Activated CD4-positive, alpha-beta memory T cell treated with anti-CD3 and anti-CD28 coated beads, Interleukin-2, amount 10 ng/mL, durations not matched to agents 7 days and 5 days (primary cell): ENCODE measurements at regions not wholly inside any gene's neighbourhood (a gene's known extent, or its start where the extent isn't known, plus 50 kb on each side); places are given as distances from the start of the nearest gene placed in this dataset.

Source experiments
- CTCF ChIA-PET: fragments of 350-600 bp; sonication (Branson Sonifier 250); formaldehyde crosslinking; loops from one replicate; lab custom pipeline; 2021; ENCODE audit warnings: antibody characterized with exemption, inconsistent platforms; lab: Charles Lee
- POLR2A ChIA-PET: fragments of 350-600 bp; sonication (Branson Sonifier 250); formaldehyde crosslinking; loops from one replicate; lab custom pipeline; 2021; ENCODE audit warnings: antibody characterized with exemption; lab: Charles Lee
- DNase-seq: peaks from one replicate; pipeline ENCODE4 v3.0.0-alpha.2; 2020
- H3K27ac Mint-ChIP-seq: one replicate; pipeline ENCODE4 v1.8.0; 2021; ENCODE audit warnings: mild to moderate bottlenecking, mixed read lengths
- H3K27me3 Mint-ChIP-seq: one replicate; pipeline ENCODE4 v1.8.0; 2021; ENCODE audit warnings: mixed read lengths
- H3K36me3 Mint-ChIP-seq: one replicate; pipeline ENCODE4 v1.8.0; 2021; ENCODE audit warnings: low read depth, mixed read lengths
- H3K4me1 Mint-ChIP-seq: one replicate; pipeline ENCODE4 v1.8.0; 2021; ENCODE audit warnings: mixed read lengths
- H3K4me3 Mint-ChIP-seq: one replicate; pipeline ENCODE4 v1.8.0; 2021; ENCODE audit warnings: mild to moderate bottlenecking, mixed read lengths
- H3K9me3 Mint-ChIP-seq: one replicate; pipeline ENCODE4 v1.8.0; 2021; ENCODE audit warnings: mixed read lengths

- H3K4me3 Mint-ChIP-seq = no peak overlapping the region
- H3K4me1 Mint-ChIP-seq = no peaks in the 10 kb centered on the region
- ChIA-PET CTCF (no interaction called here), POLR2A (no interaction called here)
- no peak for DNase-seq
- H3K36me3 Mint-ChIP-seq = no peaks in the 10 kb centered on the region
- peaks cover 3% of the 10 kb centered on the region for H3K9me3 Mint-ChIP-seq
- no peaks in the 10 kb centered on the region for H3K27me3 Mint-ChIP-seq
- H3K27ac Mint-ChIP-seq = no peak overlapping the region
Measured at GRCh38 chr5:97471951-97472350, 288.9 kb upstream of the RIOK2 start.

- ChIA-PET POLR2A (no interaction called here), CTCF (no interaction called here)
- H3K9me3 Mint-ChIP-seq = no peaks in the 10 kb centered on the region
- H3K27me3 Mint-ChIP-seq = no peaks in the 10 kb centered on the region
- H3K4me1 Mint-ChIP-seq = no peaks in the 10 kb centered on the region
- H3K36me3 Mint-ChIP-seq = no peaks in the 10 kb centered on the region
- DNase-seq = no peak
- no peak overlapping the region for H3K4me3 Mint-ChIP-seq
- H3K27ac Mint-ChIP-seq = no peak overlapping the region
Measured at GRCh38 chr5:97475847-97476246, 292.8 kb upstream of the RIOK2 start.

DNA sequence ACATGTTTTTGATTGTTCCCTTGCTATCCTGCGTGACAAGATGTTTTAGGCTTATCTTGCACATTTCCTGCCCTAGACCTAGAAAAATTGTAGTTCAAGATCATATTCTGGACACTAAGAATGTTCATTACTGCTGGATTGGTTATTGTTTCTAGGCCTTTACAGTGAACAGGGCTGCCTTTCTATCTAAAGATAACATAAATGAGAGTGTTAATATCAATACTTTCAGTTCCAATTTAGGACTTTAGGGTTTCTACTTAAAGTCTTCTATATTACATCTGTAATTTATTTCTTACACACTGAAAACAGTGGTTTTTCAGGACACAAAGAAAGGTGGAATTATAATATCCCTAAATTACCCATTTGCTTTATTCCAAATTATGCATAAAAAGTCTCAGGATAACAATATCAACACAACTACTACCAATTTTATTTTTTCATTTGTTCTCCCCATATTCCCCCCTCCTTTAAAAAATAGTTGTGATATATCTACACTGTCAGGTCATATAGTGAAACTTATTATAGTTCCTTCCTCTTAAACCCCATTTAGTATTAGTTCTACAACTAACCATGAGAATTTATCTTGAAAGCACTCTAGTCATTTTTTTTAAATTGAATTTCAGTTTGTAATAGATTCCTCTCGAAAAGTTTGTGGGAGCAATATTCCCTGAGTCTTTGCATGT lies 293.9 kb upstream of the RIOK2 start:
- ChIA-PET POLR2A (no interaction called here), CTCF (interaction anchor here (0.7 kb wide), 1 partner anchor 98 kb away, joined by 3 read pairs; no protein-coding TSS in a partner anchor)
- no peaks in the 10 kb centered on the region for H3K9me3 Mint-ChIP-seq
- no peak for DNase-seq
- H3K36me3 Mint-ChIP-seq = no peaks in the 10 kb centered on the region
- H3K27ac Mint-ChIP-seq = no peak overlapping the region
- H3K4me3 Mint-ChIP-seq = no peak overlapping the region
- H3K27me3 Mint-ChIP-seq = no peaks in the 10 kb centered on the region
- H3K4me1 Mint-ChIP-seq = no peaks in the 10 kb centered on the region

DNA sequence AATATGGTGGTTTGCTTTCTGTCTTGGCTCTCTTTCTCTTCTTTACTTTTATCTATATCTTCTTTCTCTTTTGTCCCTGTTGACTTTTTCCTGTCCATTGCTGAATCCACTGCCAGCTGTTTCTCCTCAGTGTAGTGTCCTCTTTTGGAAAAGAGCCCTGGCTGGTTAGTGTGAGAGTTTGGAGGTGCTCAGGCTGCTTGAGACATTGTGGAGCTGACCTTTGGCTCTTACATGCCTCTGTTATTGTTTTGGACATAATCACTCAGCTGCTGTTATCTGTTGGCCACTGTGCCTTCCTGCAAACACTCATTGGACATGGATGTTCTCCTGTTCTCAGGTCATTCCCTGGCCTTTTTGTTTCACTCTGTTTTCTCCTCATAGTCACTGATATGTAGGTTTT lies 295.4 kb upstream of the RIOK2 start:
- ChIA-PET POLR2A (no interaction called here), CTCF (no interaction called here)
- H3K9me3 Mint-ChIP-seq = no peaks in the 10 kb centered on the region
- H3K4me3 Mint-ChIP-seq = no peak overlapping the region
- H3K27ac Mint-ChIP-seq = no peak overlapping the region
- no peaks in the 10 kb centered on the region for H3K4me1 Mint-ChIP-seq
- no peak for DNase-seq
- H3K36me3 Mint-ChIP-seq = no peaks in the 10 kb centered on the region
- no peaks in the 10 kb centered on the region for H3K27me3 Mint-ChIP-seq

DNA sequence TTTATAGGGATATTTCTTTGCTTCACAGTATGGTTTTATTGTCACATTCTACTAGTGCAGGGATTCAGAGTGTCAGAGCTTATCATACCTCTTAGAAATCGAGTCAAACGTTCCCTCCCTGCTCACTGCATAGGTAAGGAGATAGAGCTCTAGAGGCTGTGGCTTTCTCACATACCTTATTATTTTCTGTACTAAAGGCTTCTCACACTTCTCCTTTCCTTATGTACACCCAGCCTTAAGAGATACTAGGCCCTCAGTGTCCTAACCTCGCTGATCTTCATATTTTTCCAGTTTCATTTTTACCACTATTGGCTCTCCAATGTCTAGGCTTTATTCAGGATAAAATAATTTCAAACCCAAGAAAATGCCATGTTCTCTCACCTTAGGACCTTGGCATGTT lies 297.3 kb upstream of the RIOK2 start:
- Mint-ChIP-seq H3K27ac (no peak overlapping the region), H3K4me1 (no peaks in the 10 kb centered on the region), H3K27me3 (no peaks in the 10 kb centered on the region), H3K36me3 (no peaks in the 10 kb centered on the region), H3K9me3 (no peaks in the 10 kb centered on the region), H3K4me3 (no peak overlapping the region)
- DNase-seq = no peak
- ChIA-PET CTCF (no interaction called here), POLR2A (no interaction called here)

DNA sequence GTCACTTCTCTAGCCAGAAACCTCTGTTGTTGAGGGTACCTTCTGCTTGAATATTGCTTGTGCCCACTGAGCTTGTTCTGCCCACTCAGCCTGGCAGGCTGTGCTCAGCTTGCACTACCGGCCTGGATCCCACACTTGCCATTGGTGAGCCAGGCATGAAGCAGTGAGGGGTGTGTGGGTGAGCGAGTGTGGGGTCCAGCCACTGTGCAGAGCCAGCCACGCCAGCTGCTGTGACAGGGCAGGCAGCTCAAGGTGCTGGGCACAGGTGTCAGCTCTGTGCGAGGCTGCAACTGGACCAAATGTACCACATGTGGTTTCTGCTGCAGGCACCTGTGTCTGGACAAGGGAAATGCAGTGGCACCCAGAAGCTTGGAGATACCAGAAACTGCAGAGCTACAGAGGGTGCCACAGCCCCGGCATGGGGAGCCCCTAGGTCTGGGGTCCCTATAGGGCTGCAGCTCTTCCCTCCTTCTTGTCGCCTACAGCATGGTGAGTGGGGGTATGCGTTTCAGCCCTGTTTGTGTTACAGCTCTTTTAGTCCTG lies 305.1 kb upstream of the RIOK2 start:
- DNase-seq = no peak
- H3K9me3 Mint-ChIP-seq = no peaks in the 10 kb centered on the region

DNA sequence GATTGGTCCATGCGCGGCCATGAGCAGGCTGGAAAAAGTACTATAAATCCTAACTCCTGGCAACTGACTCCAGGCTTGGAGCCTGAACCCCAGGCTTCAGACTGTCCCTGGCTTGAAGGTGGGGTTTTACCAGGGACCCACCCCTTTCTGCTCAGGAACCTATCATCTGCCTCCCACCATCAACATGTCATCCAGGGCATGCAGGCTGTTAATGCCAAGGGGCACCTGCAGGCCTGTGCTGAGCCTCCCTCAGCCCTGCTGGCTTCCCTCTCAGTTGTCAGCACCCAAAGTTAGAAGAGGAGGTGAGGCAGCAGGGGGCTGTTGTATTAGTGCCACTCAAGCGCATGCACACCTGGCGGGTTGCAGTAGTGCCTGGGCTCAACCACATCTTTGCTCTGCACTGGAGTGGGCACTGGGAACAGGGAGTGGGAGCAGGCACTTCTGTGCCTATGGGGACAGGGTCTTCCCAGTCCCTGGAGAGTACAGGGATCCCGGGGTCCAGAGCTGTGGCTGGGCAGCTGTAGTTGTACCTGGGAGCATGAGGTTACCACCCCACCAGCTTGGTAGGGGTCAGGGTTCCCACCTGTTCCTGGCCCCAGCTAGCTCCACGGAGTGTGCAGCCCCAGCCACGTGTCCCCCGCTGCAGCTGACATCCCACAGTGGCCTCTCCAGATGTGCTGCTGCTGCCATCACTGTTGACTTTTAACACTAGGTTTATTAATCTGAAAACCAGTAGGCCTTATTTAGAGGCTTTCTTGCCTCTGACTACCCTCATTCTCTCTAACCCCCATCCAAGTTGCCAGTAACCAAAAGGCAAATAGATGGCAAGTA lies 306.2 kb upstream of the RIOK2 start:
- Mint-ChIP-seq H3K9me3 (no peaks in the 10 kb centered on the region), H3K4me1 (no peaks in the 10 kb centered on the region), H3K36me3 (no peaks in the 10 kb centered on the region), H3K4me3 (no peak overlapping the region), H3K27me3 (no peaks in the 10 kb centered on the region), H3K27ac (no peak overlapping the region)
- CTCF ChIA-PET = no interaction called here
- no peak for DNase-seq
- POLR2A ChIA-PET = no interaction called here

More for the DNA sequence above, 305.1 kb upstream of the RIOK2 start:
- Mint-ChIP-seq H3K4me3 (no peak overlapping the region), H3K27ac (no peak overlapping the region), H3K4me1 (no peaks in the 10 kb centered on the region), H3K36me3 (no peaks in the 10 kb centered on the region), H3K27me3 (no peaks in the 10 kb centered on the region)
- POLR2A ChIA-PET = no interaction called here
- CTCF ChIA-PET = no interaction called here

GRCh38 chr5:97494465-97494864 lies 311.4 kb upstream of the RIOK2 start:
- POLR2A ChIA-PET = no interaction called here
- H3K4me3 Mint-ChIP-seq = no peak overlapping the region

DNA sequence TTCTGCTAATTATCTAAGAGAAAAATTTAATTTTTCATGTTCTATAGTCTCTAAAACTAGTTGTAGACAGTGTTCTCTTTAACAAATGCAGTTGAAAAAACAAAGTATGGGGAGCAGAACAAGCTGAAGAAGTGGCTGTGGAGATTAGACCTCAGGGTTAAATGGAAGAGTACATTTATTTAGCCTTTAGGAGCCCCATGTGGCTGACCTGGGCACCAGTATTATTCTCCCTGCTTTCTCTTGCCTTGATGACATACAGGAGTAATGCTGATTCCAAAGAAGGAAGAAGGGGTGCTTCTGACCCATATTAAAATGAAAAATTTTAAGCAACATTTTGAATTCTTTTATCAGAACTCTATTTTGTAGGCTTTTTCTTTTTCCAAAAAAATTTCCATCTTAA lies 312.3 kb upstream of the RIOK2 start:
- H3K4me1 Mint-ChIP-seq = no peaks in the 10 kb centered on the region
- no peaks in the 10 kb centered on the region for H3K27me3 Mint-ChIP-seq
- no peak overlapping the region for H3K27ac Mint-ChIP-seq
- H3K36me3 Mint-ChIP-seq = no peaks in the 10 kb centered on the region
- ChIA-PET CTCF (no interaction called here), POLR2A (no interaction called here)
- no peak overlapping the region for H3K4me3 Mint-ChIP-seq
- no peak for DNase-seq
- no peaks in the 10 kb centered on the region for H3K9me3 Mint-ChIP-seq

More at GRCh38 chr5:97494465-97494864, 311.4 kb upstream of the RIOK2 start:
- H3K27me3 Mint-ChIP-seq = no peaks in the 10 kb centered on the region
- no peaks in the 10 kb centered on the region for H3K9me3 Mint-ChIP-seq
- H3K4me1 Mint-ChIP-seq = no peaks in the 10 kb centered on the region
- CTCF ChIA-PET = no interaction called here
- DNase-seq = no peak
- no peak overlapping the region for H3K27ac Mint-ChIP-seq
- no peaks in the 10 kb centered on the region for H3K36me3 Mint-ChIP-seq

- Mint-ChIP-seq H3K27me3 (no peaks in the 10 kb centered on the region), H3K9me3 (no peaks in the 10 kb centered on the region), H3K27ac (no peak overlapping the region), H3K4me1 (no peaks in the 10 kb centered on the region), H3K4me3 (no peak overlapping the region), H3K36me3 (no peaks in the 10 kb centered on the region)
- POLR2A ChIA-PET = no interaction called here
- DNase-seq = no peak
- CTCF ChIA-PET = no interaction called here
Measured at GRCh38 chr5:97496037-97496436, 313.0 kb upstream of the RIOK2 start.

- no peaks in the 10 kb centered on the region for H3K27me3 Mint-ChIP-seq
- H3K4me3 Mint-ChIP-seq = no peak overlapping the region
- no peaks in the 10 kb centered on the region for H3K36me3 Mint-ChIP-seq
- H3K4me1 Mint-ChIP-seq = no peaks in the 10 kb centered on the region
- ChIA-PET CTCF (no interaction called here), POLR2A (no interaction called here)
- no peak overlapping the region for H3K27ac Mint-ChIP-seq
- H3K9me3 Mint-ChIP-seq = no peaks in the 10 kb centered on the region
- no peak for DNase-seq
Measured at GRCh38 chr5:97498657-97499056, 315.6 kb upstream of the RIOK2 start.

GRCh38 chr5:97499605-97500004 lies 316.6 kb upstream of the RIOK2 start:
- Mint-ChIP-seq H3K27me3 (no peaks in the 10 kb centered on the region), H3K4me1 (no peaks in the 10 kb centered on the region), H3K27ac (no peak overlapping the region), H3K36me3 (no peaks in the 10 kb centered on the region), H3K9me3 (no peaks in the 10 kb centered on the region), H3K4me3 (no peak overlapping the region)
- CTCF ChIA-PET = no interaction called here
- DNase-seq = no peak
- POLR2A ChIA-PET = no interaction called here

DNA sequence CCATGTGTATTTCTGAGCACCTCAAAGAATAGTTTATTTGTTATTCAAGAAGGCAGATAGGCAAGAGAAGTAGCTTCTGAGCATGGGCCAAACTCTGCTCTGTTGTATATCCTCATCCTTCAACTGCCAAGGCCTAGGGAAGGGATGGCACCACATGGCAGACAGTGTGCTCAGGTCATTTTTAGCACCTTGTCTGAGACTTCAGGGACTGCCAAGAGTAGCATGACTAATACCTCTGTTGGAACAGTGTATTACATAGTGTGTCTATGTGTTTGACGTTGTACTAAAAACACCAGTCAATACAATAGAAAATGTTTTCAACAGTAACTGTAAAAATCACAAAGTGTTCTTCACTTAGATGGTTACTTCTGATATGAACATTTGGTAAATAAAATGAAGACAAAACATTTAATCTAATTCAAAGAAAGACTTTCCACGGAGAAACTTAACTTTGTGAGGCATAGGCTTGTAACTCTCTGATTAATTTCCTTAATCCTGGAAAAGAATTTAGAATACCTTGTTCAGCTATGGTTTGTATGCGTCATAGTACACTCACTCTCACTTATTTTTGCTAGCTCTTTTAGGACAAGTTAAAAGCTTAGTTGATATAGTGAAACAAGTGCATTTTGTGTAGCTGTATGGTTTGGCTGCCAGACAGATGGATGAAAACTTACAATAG lies 318.4 kb upstream of the RIOK2 start:
- ChIA-PET POLR2A (no interaction called here), CTCF (no interaction called here)
- no peaks in the 10 kb centered on the region for H3K36me3 Mint-ChIP-seq
- no peak overlapping the region for H3K27ac Mint-ChIP-seq
- no peak for DNase-seq
- H3K4me3 Mint-ChIP-seq = no peak overlapping the region
- H3K27me3 Mint-ChIP-seq = no peaks in the 10 kb centered on the region
- H3K4me1 Mint-ChIP-seq = no peaks in the 10 kb centered on the region
- H3K9me3 Mint-ChIP-seq = no peaks in the 10 kb centered on the region
